Transverse colon (tissue), 4 donors: ENCODE measurements at regions not wholly inside any gene's neighbourhood (a gene's known extent, or its start where the extent isn't known, plus 50 kb on each side); places are given as distances from the start of the nearest gene placed in this dataset.
"Not testable (repeated sequence)": the region's sequence is repeated elsewhere in the genome, so short reads cannot be mapped to it uniquely, and the experiment has no call there.

Source experiments
- DNase-seq: peaks from one replicate; pipeline ENCODE4 v3.0.0-alpha.2; 2019
- H3K27ac ChIP-seq, 4 donors: fragments of 200-600 bp; sonication (generic); 2 replicates each; pipeline ENCODE4 v1.5.1; 2016 to 2018; ENCODE audit warnings: inconsistent platforms in 4 of 4
- H3K27me3 ChIP-seq: fragments of 200-600 bp; sonication (generic); 2 replicates; pipeline ENCODE4 v1.5.1; 2017; ENCODE audit warnings: inconsistent platforms
- H3K36me3 ChIP-seq, 4 donors: fragments of 200-600 bp; sonication (generic); 2 replicates each; pipeline ENCODE4 v1.5.1; 2017 to 2019; ENCODE audit warnings: inconsistent platforms in 4 of 4
- H3K4me1 ChIP-seq, 4 donors: fragments of 200-600 bp; sonication (generic); 2 replicates each; pipeline ENCODE4 v1.5.1; 2017 to 2020; ENCODE audit warnings: inconsistent platforms in 4 of 4
- H3K4me3 ChIP-seq, 4 donors: fragments of 200-600 bp; sonication (generic); 1 replicate in 1 of 4; 2 replicates in 3 of 4; pipeline versions ENCODE4 v1.5.1 to v1.6.1; 2017 to 2019; ENCODE audit warnings: inconsistent platforms in 4 of 4
- H3K9me3 ChIP-seq, 2 donors: fragments of 200-600 bp; sonication (generic); 2 replicates each; pipeline ENCODE4 v1.5.1; 2017 to 2019; ENCODE audit warnings: inconsistent platforms in 2 of 2
- CTCF ChIP-seq, 5 experiments: fragments of 200-600 bp in 3 of 5; fragments of 450-650 bp in 2 of 5; sonication (generic) in 3 of 5; IDR thresholded peaks; 1 replicate in 2 of 5; 2 replicates in 3 of 5; pipeline ENCODE4 v1.5.1; 2016 to 2017; ENCODE audit warnings: antibody characterized with exemption in 5 of 5, inconsistent platforms in 3 of 5, mild to moderate bottlenecking in 2 of 5, moderate library complexity in 1 of 5
- EP300 ChIP-seq: sonication (generic); formaldehyde crosslinking; IDR thresholded peaks from one replicate; pipeline ENCODE4 v1.6.1; 2017; ENCODE audit warnings: antibody characterized with exemption, low read depth
- POLR2A ChIP-seq: fragments of 450-650 bp; IDR thresholded peaks from one replicate; pipeline ENCODE4 v1.6.1; 2016; ENCODE audit warnings: antibody characterized with exemption, mild to moderate bottlenecking, moderate library complexity
- POLR2AphosphoS5 ChIP-seq, 3 donors: sonication (generic); formaldehyde crosslinking; IDR thresholded peaks; one replicate each; pipeline ENCODE4 v1.6.1; 2016; ENCODE audit warnings: antibody characterized with exemption in 3 of 3
- WGBS, 2 donors: methylation state at CpG; one replicate each; pipeline ENCODE4 v1.1.5; 2018; ENCODE audit warnings: low coverage in 1 of 2; 5-methylcytosine and 5-hydroxymethylcytosine counted together
- in situ Hi-C, 4 donors: fragments of 200-750 bp; cut with MboI; loops; one replicate each; pipeline versions ENCODE4 v1.15.0 to v1.15.1; 2017; ENCODE audit warnings: low sequenced_read_pairs in 3 of 4, low pct_ligation_motif_present in 1 of 4, low pct_unique_long_range_greater_than_20kb in 1 of 4
- intact Hi-C: fragments of 100-400 bp; cut with DNase I; formaldehyde crosslinking; loops from one replicate; pipeline ENCODE4 v1.15.1; 2023; ENCODE audit warnings: low total_unique reads

- H3K27me3 ChIP-seq, result no peaks in the 10 kb centered on the region
- H3K4me1 ChIP-seq, result no peaks in the 10 kb centered on the region
- 84 to 92% methylated on average over 2 of the region's 2 CpGs for WGBS, 2 donors
- TF ChIP-seq POLR2AphosphoS5 (IDR thresholded peaks at IDR 0.05) (no peak), POLR2A (no peak)
- no peak overlapping the region for H3K4me3 ChIP-seq
- no peaks in the 10 kb centered on the region for H3K36me3 ChIP-seq
- in situ Hi-C loops (no loop called here), intact Hi-C loops (no loop called here)
- DNase-seq, result no peak
- H3K27ac ChIP-seq, result no peak overlapping the region
- H3K9me3 ChIP-seq, result no peaks in the 10 kb centered on the region
Measured at GRCh38 chr6:9128970-9129369, 693.6 kb upstream of the SLC35B3 start.

- 31 to 62% methylated on average over 7 to 10 of the region's 10 CpGs for WGBS, 2 donors
- no peak for DNase-seq
- in situ Hi-C loops (no loop called here), intact Hi-C loops (no loop called here)
- H3K4me3 ChIP-seq, result no peak overlapping the region
- no peaks in the 10 kb centered on the region for H3K27me3 ChIP-seq
- H3K4me1 ChIP-seq, result no peaks in the 10 kb centered on the region
- H3K36me3 ChIP-seq, result no peaks in the 10 kb centered on the region
- H3K27ac ChIP-seq, result no peak overlapping the region
- H3K9me3 ChIP-seq, result no peaks in the 10 kb centered on the region
- no peak for TF ChIP-seq POLR2A
- TF ChIP-seq POLR2AphosphoS5 (IDR thresholded peaks at IDR 0.05), result no peak
- no peak for TF ChIP-seq EP300
- no peak for TF ChIP-seq CTCF (IDR thresholded peaks at IDR 0.05)
Measured at GRCh38 chr6:9126878-9127560, 691.7 kb upstream of the SLC35B3 start.

GRCh38 chr6:9126034-9126433, 690.7 kb upstream of the SLC35B3 start:
- H3K4me1 ChIP-seq, DNase-seq, H3K4me3 ChIP-seq, H3K9me3 ChIP-seq, H3K27me3 ChIP-seq, H3K36me3 ChIP-seq, intact Hi-C loops, in situ Hi-C loops, H3K27ac ChIP-seq: not testable (repeated sequence)
- WGBS, 2 donors, result 88 to 96% methylated on average over 10 of the region's 10 CpGs

- TF ChIP-seq POLR2A (no peak), POLR2AphosphoS5 (IDR thresholded peaks at IDR 0.05) (no peak), EP300 (no peak), CTCF (IDR thresholded peaks at IDR 0.05) (no peak)
- intact Hi-C loops, result no loop called here
Measured at GRCh38 chr6:9121549-9121948, 686.2 kb upstream of the SLC35B3 start.

GRCh38 chr6:9116026-9116425, 680.7 kb upstream of the SLC35B3 start:
- no peaks in the 10 kb centered on the region for H3K4me1 ChIP-seq
- intact Hi-C loops, result no loop called here
- in situ Hi-C loops, result no loop called here

More at GRCh38 chr6:9121549-9121948, 686.2 kb upstream of the SLC35B3 start:
- no peak overlapping the region for H3K4me3 ChIP-seq
- no peaks in the 10 kb centered on the region for H3K4me1 ChIP-seq
- no peaks in the 10 kb centered on the region for H3K36me3 ChIP-seq
- DNase-seq, result no peak
- in situ Hi-C loops, result no loop called here
- no peaks in the 10 kb centered on the region for H3K27me3 ChIP-seq
- no peaks in the 10 kb centered on the region for H3K9me3 ChIP-seq
- 70 to 88% methylated on average over 1 to 3 of the region's 3 CpGs for WGBS, 2 donors
- no peak overlapping the region for H3K27ac ChIP-seq

More at GRCh38 chr6:9116026-9116425, 680.7 kb upstream of the SLC35B3 start:
- 26 to 48% methylated on average over 3 to 6 of the region's 6 CpGs for WGBS, 2 donors
- H3K36me3 ChIP-seq, result no peaks in the 10 kb centered on the region
- no peaks in the 10 kb centered on the region for H3K27me3 ChIP-seq
- no peak for TF ChIP-seq EP300
- no peak for TF ChIP-seq CTCF (IDR thresholded peaks at IDR 0.05)
- TF ChIP-seq POLR2AphosphoS5 (IDR thresholded peaks at IDR 0.05), result no peak
- no peak for TF ChIP-seq POLR2A
- H3K9me3 ChIP-seq, result no peaks in the 10 kb centered on the region
- no peak overlapping the region for H3K4me3 ChIP-seq
- no peak for DNase-seq
- no peak overlapping the region for H3K27ac ChIP-seq
